CD14-positive monocyte (primary cell): ENCODE measurements at regions not wholly inside any gene's neighbourhood (a gene's known extent, or its start where the extent isn't known, plus 50 kb on each side); places are given as distances from the start of the nearest gene placed in this dataset.

ENCODE experiments used
- DNase-seq, 3 donors: peaks; one replicate each; pipeline ENCODE4 v3.0.0-alpha.2; 2011 to 2022
- H2AFZ ChIP-seq: 2 replicates; pipeline ENCODE4 v1.6.0; 2012; ENCODE audit warnings: mild to moderate bottlenecking, low read depth, low read length, inconsistent platforms; ENCODE audit not compliant: insufficient read depth, poor library complexity, severe bottlenecking
- H3K27ac ChIP-seq, 2 donors: 1 replicate in 1 of 2; 2 replicates in 1 of 2; pipeline ENCODE4 v1.5.1; 2012 to 2013; ENCODE audit warnings: low read length in 2 of 2, control low read depth in 1 of 2, inconsistent platforms in 1 of 2, low read depth in 1 of 2, mild to moderate bottlenecking in 1 of 2
- H3K27me3 ChIP-seq, 2 donors: one replicate each; pipeline versions ENCODE4 v1.6.0 to v1.6.1; 2011 to 2013; ENCODE audit warnings: low read length in 2 of 2; ENCODE audit not compliant: control insufficient read depth in 2 of 2, insufficient read depth in 2 of 2
- H3K36me3 ChIP-seq, 2 donors: replicated peaks in 1 of 2; 1 replicate in 1 of 2; 2 replicates in 1 of 2; pipeline versions ENCODE4 v1.5.1 to v1.6.1; 2012 to 2013; ENCODE audit warnings: low read length in 2 of 2, control low read depth in 1 of 2, inconsistent platforms in 1 of 2, mild to moderate bottlenecking in 1 of 2; ENCODE audit not compliant: insufficient read depth in 2 of 2, control insufficient read depth in 1 of 2
- H3K4me1 ChIP-seq, 2 donors: 1 replicate in 1 of 2; 2 replicates in 1 of 2; pipeline versions ENCODE4 v1.5.1 to v1.6.1; 2012 to 2013; ENCODE audit warnings: low read length in 2 of 2, control low read depth in 1 of 2, inconsistent platforms in 1 of 2, mild to moderate bottlenecking in 1 of 2, moderate library complexity in 1 of 2; ENCODE audit not compliant: insufficient read depth in 2 of 2, control insufficient read depth in 1 of 2
- H3K4me2 ChIP-seq: replicated peaks from 2 replicates; pipeline ENCODE3; 2012; ENCODE audit warnings: low read length, moderate library complexity, mild to moderate bottlenecking; ENCODE audit not compliant: poor library complexity, severe bottlenecking; ENCODE audit errors: extremely low read depth
- H3K4me3 ChIP-seq, 3 experiments: fragments of 200-600 bp in 1 of 3; sonication (generic) in 1 of 3; replicated peaks in 1 of 3; 1 replicate in 2 of 3; 2 replicates in 1 of 3; pipeline ENCODE4 v1.5.1; 2011 to 2013; ENCODE audit warnings: low read length in 3 of 3, mild to moderate bottlenecking in 3 of 3, control low read depth in 2 of 3, low read depth in 2 of 3, inconsistent platforms in 1 of 3, moderate library complexity in 1 of 3
- H3K79me2 ChIP-seq: 2 replicates; pipeline ENCODE4 v1.6.0; 2012; ENCODE audit warnings: mild to moderate bottlenecking, control low read depth, inconsistent platforms, low read length, moderate library complexity; ENCODE audit not compliant: insufficient read depth
- H3K9ac ChIP-seq: 2 replicates; pipeline ENCODE4 v1.6.0; 2017; ENCODE audit warnings: low read length, mild to moderate bottlenecking; ENCODE audit not compliant: insufficient read depth, poor library complexity, severe bottlenecking
- H3K9me3 ChIP-seq, 2 donors: replicated peaks in 1 of 2; 1 replicate in 1 of 2; 2 replicates in 1 of 2; pipeline versions ENCODE4 v1.5.1 to v1.6.1; 2012 to 2013; ENCODE audit warnings: low read length in 2 of 2, control low read depth in 1 of 2; ENCODE audit not compliant: control insufficient read depth in 1 of 2, insufficient read depth in 1 of 2
- H4K20me1 ChIP-seq: 2 replicates; pipeline ENCODE4 v1.6.0; 2012; ENCODE audit warnings: mild to moderate bottlenecking, low read length, control low read depth, moderate library complexity; ENCODE audit not compliant: insufficient read depth
- H3K27ac Mint-ChIP-seq, 7 donors: one replicate each; pipeline ENCODE4 v1.8.0; 2020; ENCODE audit warnings: mild to moderate bottlenecking in 7 of 7, mixed read lengths in 7 of 7, moderate library complexity in 6 of 7, inconsistent platforms in 2 of 7
- H3K27me3 Mint-ChIP-seq, 3 donors: one replicate each; pipeline ENCODE4 v1.8.0; 2021 to 2022; ENCODE audit warnings: low read depth in 3 of 3, mild to moderate bottlenecking in 3 of 3, mixed read lengths in 3 of 3, moderate library complexity in 3 of 3, inconsistent platforms in 1 of 3
- H3K36me3 Mint-ChIP-seq, 2 donors: one replicate each; pipeline ENCODE4 v1.8.0; 2020; ENCODE audit warnings: mixed read lengths in 2 of 2, inconsistent platforms in 1 of 2, mild to moderate bottlenecking in 1 of 2
- H3K4me1 Mint-ChIP-seq: one replicate; pipeline ENCODE4 v1.8.0; 2020; ENCODE audit warnings: mild to moderate bottlenecking, mixed read lengths
- H3K4me3 Mint-ChIP-seq, 2 donors: one replicate each; pipeline ENCODE4 v1.8.0; 2020; ENCODE audit warnings: mild to moderate bottlenecking in 2 of 2, mixed read lengths in 2 of 2, moderate library complexity in 1 of 2
- H3K9me3 Mint-ChIP-seq, 7 donors: one replicate each; pipeline ENCODE4 v1.8.0; 2020 to 2022; ENCODE audit warnings: mixed read lengths in 7 of 7, mild to moderate bottlenecking in 6 of 7, moderate library complexity in 6 of 7, inconsistent platforms in 2 of 7
- WGBS: methylation state at CpG from one replicate; pipeline ENCODE4 v1.1.5; 2013; ENCODE audit warnings: missing lambda C conversion rate; ENCODE audit not compliant: insufficient coverage; 5-methylcytosine and 5-hydroxymethylcytosine counted together
- intact Hi-C, 2 donors: fragments of 100-400 bp; cut with micrococcal nuclease; formaldehyde crosslinking; loops; one replicate each; pipeline versions ENCODE4 v1.15.0 to v1.15.1; 2023
- TF ChIP-seq, protein P1 (sequence below): fragments of 200-600 bp; IDR thresholded peaks from one replicate; pipeline ENCODE4 v1.8.0; 2022; ENCODE audit warnings: antibody characterized with exemption, mild to moderate bottlenecking

DNA sequence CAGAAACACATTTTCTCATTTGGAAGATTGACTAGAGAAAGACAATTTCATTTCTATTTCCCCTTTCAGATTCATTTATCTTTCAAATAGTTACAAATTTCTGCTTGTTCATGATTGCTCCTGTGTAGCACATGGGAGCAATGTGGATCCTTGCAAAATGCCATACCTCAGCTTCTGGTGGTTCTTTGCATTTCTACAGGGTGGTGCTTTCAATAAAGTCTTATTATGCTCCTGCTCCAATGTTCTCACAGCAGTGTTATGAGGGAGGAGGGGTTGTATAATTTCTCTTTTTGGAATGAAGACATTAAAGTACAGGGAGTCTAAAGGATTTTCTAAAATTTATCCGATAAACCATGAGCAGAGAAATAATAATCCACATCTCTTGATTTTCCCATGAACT, 280.1 kb upstream of the ATP10A start:
- Histone ChIP-seq H3K36me3 (no peaks in the 10 kb centered on the region), H3K4me3 (no peak overlapping the region), H3K27me3 (no peaks in the 10 kb centered on the region), H3K79me2 (no peaks in the 10 kb centered on the region), H3K27ac (no peak overlapping the region), H2AFZ (no peak overlapping the region), H3K9me3 (peaks cover 2 to 4% of the 10 kb centered on the region in 2 donors), H3K4me1 (no peaks in the 10 kb centered on the region), H3K9ac (no peak overlapping the region), H3K4me2 (no peak overlapping the region), H4K20me1 (no peaks in the 10 kb centered on the region)
- no peak overlapping the region for H3K4me3 Mint-ChIP-seq
- TF ChIP-seq, protein P1, sequence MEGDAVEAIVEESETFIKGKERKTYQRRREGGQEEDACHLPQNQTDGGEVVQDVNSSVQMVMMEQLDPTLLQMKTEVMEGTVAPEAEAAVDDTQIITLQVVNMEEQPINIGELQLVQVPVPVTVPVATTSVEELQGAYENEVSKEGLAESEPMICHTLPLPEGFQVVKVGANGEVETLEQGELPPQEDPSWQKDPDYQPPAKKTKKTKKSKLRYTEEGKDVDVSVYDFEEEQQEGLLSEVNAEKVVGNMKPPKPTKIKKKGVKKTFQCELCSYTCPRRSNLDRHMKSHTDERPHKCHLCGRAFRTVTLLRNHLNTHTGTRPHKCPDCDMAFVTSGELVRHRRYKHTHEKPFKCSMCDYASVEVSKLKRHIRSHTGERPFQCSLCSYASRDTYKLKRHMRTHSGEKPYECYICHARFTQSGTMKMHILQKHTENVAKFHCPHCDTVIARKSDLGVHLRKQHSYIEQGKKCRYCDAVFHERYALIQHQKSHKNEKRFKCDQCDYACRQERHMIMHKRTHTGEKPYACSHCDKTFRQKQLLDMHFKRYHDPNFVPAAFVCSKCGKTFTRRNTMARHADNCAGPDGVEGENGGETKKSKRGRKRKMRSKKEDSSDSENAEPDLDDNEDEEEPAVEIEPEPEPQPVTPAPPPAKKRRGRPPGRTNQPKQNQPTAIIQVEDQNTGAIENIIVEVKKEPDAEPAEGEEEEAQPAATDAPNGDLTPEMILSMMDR = no peak
- no peak overlapping the region for H3K27ac Mint-ChIP-seq
- no peak for DNase-seq
- H3K9me3 Mint-ChIP-seq = peaks cover 0 to 5% (median 3%) of the 10 kb centered on the region in 7 donors
- WGBS = no CpG with 5 or more reads among the region's 1 CpG
- H3K36me3 Mint-ChIP-seq = no peaks in the 10 kb centered on the region
- no peaks in the 10 kb centered on the region for H3K4me1 Mint-ChIP-seq
- peaks cover 0 to 2% (median 1%) of the 10 kb centered on the region in 3 donors for H3K27me3 Mint-ChIP-seq
- intact Hi-C loops = no loop called here

DNA sequence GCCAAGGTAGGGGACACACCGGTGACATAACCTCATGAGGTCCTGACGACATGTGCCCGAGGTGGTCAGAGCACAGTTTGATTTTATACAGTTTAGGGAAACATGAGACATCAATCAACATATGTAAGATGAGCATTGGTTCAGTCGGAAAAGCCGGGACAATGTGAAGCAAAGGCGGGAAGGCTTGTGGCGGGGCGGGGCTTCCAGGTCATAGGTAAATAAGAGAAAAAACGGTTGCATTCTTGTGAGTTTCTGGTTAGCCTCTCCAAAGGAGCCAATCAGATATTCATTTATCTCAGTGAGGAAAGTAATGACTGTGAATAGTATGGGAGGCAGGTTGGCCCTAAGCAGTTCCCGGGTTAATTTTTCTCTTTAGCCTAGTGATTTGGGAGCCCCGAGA, 271.7 kb upstream of the ATP10A start:
- no peaks in the 10 kb centered on the region for H3K36me3 ChIP-seq
- Mint-ChIP-seq H3K27me3 (peaks cover 1 to 3% (median 1%) of the 10 kb centered on the region in 3 donors), H3K4me1 (no peaks in the 10 kb centered on the region), H3K9me3 (peaks cover 0 to 4% (median 0%) of the 10 kb centered on the region in 7 donors), H3K27ac (no peak overlapping the region), H3K36me3 (no peaks in the 10 kb centered on the region), H3K4me3 (no peak overlapping the region)
- intact Hi-C loops = no loop called here
- no peak overlapping the region for H2AFZ ChIP-seq
- no peaks in the 10 kb centered on the region for H4K20me1 ChIP-seq
- no peaks in the 10 kb centered on the region for H3K79me2 ChIP-seq
- no peaks in the 10 kb centered on the region for H3K4me1 ChIP-seq
- H3K27ac ChIP-seq = no peak overlapping the region
- 83% methylated on average over 7 of the region's 11 CpGs for WGBS
- no peak overlapping the region for H3K4me2 ChIP-seq
- no peak overlapping the region for H3K9ac ChIP-seq
- no peak for DNase-seq
- no peak overlapping the region for H3K4me3 ChIP-seq
- no peaks in the 10 kb centered on the region for H3K27me3 ChIP-seq
- peaks cover 3 to 5% of the 10 kb centered on the region in 2 donors for H3K9me3 ChIP-seq
- TF ChIP-seq, protein P1 = no peak
